Keratinocyte (primary cell): ENCODE measurements at regions not wholly inside any gene's neighbourhood (a gene's known extent, or its start where the extent isn't known, plus 50 kb on each side); places are given as distances from the start of the nearest gene placed in this dataset.

Experiments used
- DNase-seq: peaks from one replicate; pipeline ENCODE4 v3.0.0-alpha.2; 2011; ENCODE audit warnings: low read depth, missing footprints, low spot score
- FAIRE-seq: peaks from 2 replicates; lab custom pipeline; 2011; peaks lifted over from hg19 to GRCh38; lab: Jason Lieb, UNC
- H2AFZ ChIP-seq: 2 replicates; pipeline ENCODE4 v1.6.0; 2012; ENCODE audit warnings: low read length, control low read depth, inconsistent platforms; ENCODE audit not compliant: control insufficient read depth
- H3K27ac ChIP-seq: 2 replicates; pipeline ENCODE4 v1.5.1; 2011; ENCODE audit warnings: low read length; ENCODE audit not compliant: control insufficient read depth, insufficient read depth
- H3K27me3 ChIP-seq: 3 replicates; pipeline ENCODE4 v1.6.0; 2011; ENCODE audit warnings: low read length; ENCODE audit not compliant: control insufficient read depth, insufficient read depth; ENCODE audit errors: extremely low read depth
- H3K36me3 ChIP-seq, 2 experiments: 2 replicates in 1 of 2; 3 replicates in 1 of 2; pipeline ENCODE4 v1.5.1; 2011; ENCODE audit warnings: low read length in 2 of 2, mild to moderate bottlenecking in 1 of 2; ENCODE audit not compliant: control insufficient read depth in 2 of 2, insufficient read depth in 2 of 2; ENCODE audit errors: extremely low read depth in 1 of 2
- H3K4me1 ChIP-seq: 3 replicates; pipeline ENCODE4 v1.5.1; 2011; ENCODE audit warnings: low read length; ENCODE audit not compliant: control insufficient read depth, insufficient read depth; ENCODE audit errors: extremely low read depth
- H3K4me2 ChIP-seq: 3 replicates; pipeline ENCODE4 v1.6.0; 2011; ENCODE audit warnings: low read depth, low read length; ENCODE audit not compliant: control insufficient read depth, insufficient read depth; ENCODE audit errors: extremely low read depth
- H3K4me3 ChIP-seq, 3 experiments: fragments of 200-600 bp in 1 of 3; sonication (generic) in 1 of 3; 2 replicates in 2 of 3; 3 replicates in 1 of 3; pipeline ENCODE4 v1.5.1; 2011 to 2016; ENCODE audit warnings: low read length in 3 of 3, mild to moderate bottlenecking in 3 of 3, control low read depth in 2 of 3, inconsistent platforms in 1 of 3, low read depth in 1 of 3, mixed read lengths in 1 of 3, mixed run types in 1 of 3, moderate library complexity in 1 of 3; ENCODE audit not compliant: control insufficient read depth in 2 of 3, insufficient read depth in 2 of 3; ENCODE audit errors: extremely low read depth in 1 of 3
- H3K79me2 ChIP-seq: 2 replicates; pipeline ENCODE4 v1.6.0; 2012; ENCODE audit warnings: low read length; ENCODE audit not compliant: control insufficient read depth, insufficient read depth
- H3K9ac ChIP-seq: 3 replicates; pipeline ENCODE4 v1.6.0; 2011; ENCODE audit warnings: low read length; ENCODE audit not compliant: control insufficient read depth, insufficient read depth; ENCODE audit errors: extremely low read depth
- H3K9me1 ChIP-seq: 3 replicates; pipeline ENCODE4 v1.6.0; 2011; ENCODE audit warnings: low read length; ENCODE audit not compliant: control insufficient read depth, insufficient read depth; ENCODE audit errors: extremely low read depth
- H3K9me3 ChIP-seq: 2 replicates; pipeline ENCODE4 v1.5.1; 2012; ENCODE audit warnings: low read depth, low read length; ENCODE audit not compliant: control insufficient read depth
- H4K20me1 ChIP-seq: 3 replicates; pipeline ENCODE4 v1.6.0; 2011; ENCODE audit warnings: low read length; ENCODE audit not compliant: control insufficient read depth, insufficient read depth; ENCODE audit errors: extremely low read depth
- CTCF ChIP-seq, 3 experiments: IDR thresholded peaks in 1 of 3; conservative IDR thresholded peaks in 1 of 3; optimal IDR thresholded peaks in 1 of 3; 2 replicates in 2 of 3; 3 replicates in 1 of 3; pipeline versions ENCODE3 to v1.5.1; 2011; ENCODE audit warnings: low read length in 3 of 3, mild to moderate bottlenecking in 3 of 3, moderate library complexity in 2 of 3, control low read depth in 1 of 3, inconsistent platforms in 1 of 3; ENCODE audit not compliant: insufficient read depth in 2 of 3; ENCODE audit errors: extremely low read depth in 1 of 3
- EZH2 ChIP-seq: IDR thresholded peaks from one replicate; pipeline ENCODE4 v1.6.1; 2012; ENCODE audit warnings: inconsistent platforms, mild to moderate bottlenecking, low read length, moderate library complexity
- dilution Hi-C: fragments of 300-500 bp; cut with MboI; formaldehyde crosslinking; loops from one replicate; pipeline ENCODE4 v1.7.0; 2020; ENCODE audit warnings: low sequenced_read_pairs; ENCODE audit not compliant: extremely low pct_ligation_motif_present

GRCh38 chr4:54556587-54556986 lies 101.2 kb upstream of the KIT start:
- no peak overlapping the region for H3K4me2 ChIP-seq
- no peaks in the 10 kb centered on the region for H3K79me2 ChIP-seq
- H3K9me3 ChIP-seq, result no peaks in the 10 kb centered on the region
- H3K36me3 ChIP-seq, result no peaks in the 10 kb centered on the region
- DNase-seq (no peak), FAIRE-seq (no peak)
- H2AFZ ChIP-seq, result no peak overlapping the region
- no peak overlapping the region for H3K9ac ChIP-seq
- no peaks in the 10 kb centered on the region for H4K20me1 ChIP-seq
- no peak overlapping the region for H3K4me3 ChIP-seq
- dilution Hi-C loops, result no loop called here
- TF ChIP-seq EZH2, result no peak
- TF ChIP-seq CTCF (optimal IDR thresholded peaks at IDR 0.05 in 1 of 3, IDR thresholded peaks at IDR 0.05 in 1 of 3, conservative IDR thresholded peaks at IDR 0.05 in 1 of 3; ENCODE audit: extremely low read depth in 1 of 3, insufficient read depth in 2 of 3, low read length in 3 of 3), result no peak
- peaks cover 7% of the 10 kb centered on the region for H3K4me1 ChIP-seq
- no peak overlapping the region for H3K27ac ChIP-seq
- no peaks in the 10 kb centered on the region for H3K27me3 ChIP-seq
- H3K9me1 ChIP-seq, result no peaks in the 10 kb centered on the region

- Histone ChIP-seq H3K9me3 (no peaks in the 10 kb centered on the region), H3K4me3 (no peak overlapping the region), H4K20me1 (no peaks in the 10 kb centered on the region), H3K36me3 (no peaks in the 10 kb centered on the region), H2AFZ (no peak overlapping the region), H3K4me1 (peaks cover 7% of the 10 kb centered on the region), H3K4me2 (no peak overlapping the region), H3K9me1 (no peaks in the 10 kb centered on the region), H3K9ac (no peak overlapping the region), H3K27ac (no peak overlapping the region), H3K27me3 (no peaks in the 10 kb centered on the region), H3K79me2 (no peaks in the 10 kb centered on the region)
- DNase-seq (no peak), FAIRE-seq (no peak)
- dilution Hi-C loops, result no loop called here
- TF ChIP-seq CTCF (optimal IDR thresholded peaks at IDR 0.05 in 1 of 3, IDR thresholded peaks at IDR 0.05 in 1 of 3, conservative IDR thresholded peaks at IDR 0.05 in 1 of 3; ENCODE audit: extremely low read depth in 1 of 3, insufficient read depth in 2 of 3, low read length in 3 of 3), result no peak
- TF ChIP-seq EZH2, result no peak
These were observed 98.7 kb upstream of the KIT start for GRCh38 chr4:54558889-54559677.
